Stimulated activated CD4-positive, alpha-beta T cell treated with anti-CD3 and anti-CD28 coated beads, Interleukin-15, amount 100 ng/mL, for 1 hour (primary cell): ENCODE measurements at regions not wholly inside any gene's neighbourhood (a gene's known extent, or its start where the extent isn't known, plus 50 kb on each side); places are given as distances from the start of the nearest gene placed in this dataset.

Experiments
- DNase-seq, 2 donors: peaks; one replicate each; pipeline ENCODE4 v3.0.0-alpha.2; 2020; ENCODE audit warnings: low read depth in 1 of 2, low spot score in 1 of 2

- no peak for DNase-seq
Observed at GRCh38 chr1:22218618-22219250, 75.8 kb upstream of the WNT4 start.

- no peak for DNase-seq
Observed at GRCh38 chr1:22221233-22221780, 78.4 kb upstream of the WNT4 start.

GRCh38 chr1:22222723-22223122 is 79.8 kb upstream of the WNT4 start:
- DNase-seq, result no peak

GRCh38 chr1:22223176-22223575 is 80.3 kb upstream of the WNT4 start:
- DNase-seq, result no peak

- DNase-seq, result no peak
Observed at GRCh38 chr1:22224091-22224490, 81.2 kb upstream of the WNT4 start.

- DNase-seq, result no peak
Observed at GRCh38 chr1:22224631-22225030, 81.7 kb upstream of the WNT4 start.

GRCh38 chr1:22225858-22226589 is 83.1 kb upstream of the WNT4 start:
- DNase-seq, result no peak

GRCh38 chr1:22228074-22228473 is 85.2 kb upstream of the WNT4 start:
- DNase-seq, result no peak

- DNase-seq, result no peak
Observed at GRCh38 chr1:22228505-22228911, 85.6 kb upstream of the WNT4 start.

GRCh38 chr1:22229379-22229778 is 86.5 kb upstream of the WNT4 start:
- no peak for DNase-seq

- no peak for DNase-seq
Observed at GRCh38 chr1:22231068-22231593, 88.2 kb upstream of the WNT4 start.

GRCh38 chr1:22231995-22232690 is 89.2 kb upstream of the WNT4 start:
- DNase-seq, result no peak

GRCh38 chr1:22233222-22233621 is 90.3 kb upstream of the WNT4 start:
- no peak for DNase-seq

- no peak for DNase-seq
Observed at GRCh38 chr1:22234476-22235030, 91.7 kb upstream of the WNT4 start.

GRCh38 chr1:22236166-22236565 is 93.3 kb upstream of the WNT4 start:
- no peak for DNase-seq

- no peak for DNase-seq
Observed at GRCh38 chr1:22236900-22237299, 94.0 kb upstream of the WNT4 start.

- no peak for DNase-seq
Observed at GRCh38 chr1:22237433-22238093, 94.7 kb upstream of the WNT4 start.

GRCh38 chr1:22238356-22239224 is 95.7 kb upstream of the WNT4 start:
- no peak for DNase-seq

- DNase-seq, result no peak
Observed at GRCh38 chr1:22239378-22239777, 96.5 kb upstream of the WNT4 start.

GRCh38 chr1:22241250-22241649 is 98.4 kb upstream of the WNT4 start:
- no peak for DNase-seq
